Activated CD8-positive, alpha-beta memory T cell treated with anti-CD3 and anti-CD28 coated beads, Interleukin-2, amount 10 ng/mL, durations not matched to agents 7 days and 5 days (primary cell): ENCODE measurements at regions not wholly inside any gene's neighbourhood (a gene's known extent, or its start where the extent isn't known, plus 50 kb on each side); places are given as distances from the start of the nearest gene placed in this dataset.

Experiments
- ATAC-seq: fragments of 150-1000 bp; cut with Tn5 transposase; one replicate; pipeline ENCODE4 v1.10.0; 2021; ENCODE audit warnings: moderate library complexity
- CTCF ChIA-PET: fragments of 350-600 bp; sonication (Branson Sonifier 250); formaldehyde crosslinking; loops from one replicate; lab custom pipeline; 2021; ENCODE audit warnings: antibody characterized with exemption; lab: Charles Lee
- DNase-seq: peaks from one replicate; pipeline ENCODE4 v3.0.0-alpha.2; 2020
- H3K27ac Mint-ChIP-seq: one replicate; pipeline ENCODE4 v1.8.0; 2021; ENCODE audit warnings: mild to moderate bottlenecking, mixed read lengths
- H3K27me3 Mint-ChIP-seq: one replicate; pipeline ENCODE4 v1.8.0; 2021; ENCODE audit warnings: mixed read lengths
- H3K36me3 Mint-ChIP-seq: one replicate; pipeline ENCODE4 v1.8.0; 2021; ENCODE audit warnings: mild to moderate bottlenecking, mixed read lengths
- H3K4me1 Mint-ChIP-seq: one replicate; pipeline ENCODE4 v1.8.0; 2021; ENCODE audit warnings: mixed read lengths
- H3K4me3 Mint-ChIP-seq: one replicate; pipeline ENCODE4 v1.8.0; 2021; ENCODE audit warnings: mild to moderate bottlenecking, moderate library complexity, mixed read lengths
- H3K9me3 Mint-ChIP-seq: one replicate; pipeline ENCODE4 v1.8.0; 2022; ENCODE audit warnings: low read depth, mixed read lengths

GRCh38 chr13:85698256-85698655, 101.0 kb downstream of the SLITRK6 start:
- no peak for ATAC-seq
- Mint-ChIP-seq H3K4me1 (no peaks in the 10 kb centered on the region), H3K27me3 (no peaks in the 10 kb centered on the region), H3K36me3 (no peaks in the 10 kb centered on the region), H3K27ac (no peak overlapping the region), H3K9me3 (peaks cover 10% of the 10 kb centered on the region), H3K4me3 (no peak overlapping the region)
- CTCF ChIA-PET, result no interaction called here
- no peak for DNase-seq

GRCh38 chr13:85694992-85695391, 104.2 kb downstream of the SLITRK6 start:
- Mint-ChIP-seq H3K36me3 (no peaks in the 10 kb centered on the region), H3K27ac (no peak overlapping the region), H3K4me1 (no peaks in the 10 kb centered on the region), H3K27me3 (no peaks in the 10 kb centered on the region), H3K4me3 (no peak overlapping the region), H3K9me3 (peaks cover 7% of the 10 kb centered on the region)
- ATAC-seq, result no peak
- DNase-seq, result no peak
- CTCF ChIA-PET, result no interaction called here

- no peaks in the 10 kb centered on the region for H3K36me3 Mint-ChIP-seq
These were observed 105.2 kb downstream of the SLITRK6 start for GRCh38 chr13:85693889-85694511.

GRCh38 chr13:85690368-85690767, 108.9 kb downstream of the SLITRK6 start:
- Mint-ChIP-seq H3K36me3 (no peaks in the 10 kb centered on the region), H3K27ac (no peak overlapping the region), H3K4me1 (no peaks in the 10 kb centered on the region), H3K4me3 (no peak overlapping the region), H3K9me3 (no peaks in the 10 kb centered on the region), H3K27me3 (no peaks in the 10 kb centered on the region)
- no peak for DNase-seq
- ATAC-seq, result no peak
- CTCF ChIA-PET, result no interaction called here

More at GRCh38 chr13:85693889-85694511, 105.2 kb downstream of the SLITRK6 start:
- no peak overlapping the region for H3K4me3 Mint-ChIP-seq
- no peak for ATAC-seq
- no peaks in the 10 kb centered on the region for H3K4me1 Mint-ChIP-seq
- CTCF ChIA-PET, result no interaction called here
- H3K27me3 Mint-ChIP-seq, result no peaks in the 10 kb centered on the region
- DNase-seq, result no peak
- no peak overlapping the region for H3K27ac Mint-ChIP-seq
- H3K9me3 Mint-ChIP-seq, result peaks cover 7% of the 10 kb centered on the region

DNA sequence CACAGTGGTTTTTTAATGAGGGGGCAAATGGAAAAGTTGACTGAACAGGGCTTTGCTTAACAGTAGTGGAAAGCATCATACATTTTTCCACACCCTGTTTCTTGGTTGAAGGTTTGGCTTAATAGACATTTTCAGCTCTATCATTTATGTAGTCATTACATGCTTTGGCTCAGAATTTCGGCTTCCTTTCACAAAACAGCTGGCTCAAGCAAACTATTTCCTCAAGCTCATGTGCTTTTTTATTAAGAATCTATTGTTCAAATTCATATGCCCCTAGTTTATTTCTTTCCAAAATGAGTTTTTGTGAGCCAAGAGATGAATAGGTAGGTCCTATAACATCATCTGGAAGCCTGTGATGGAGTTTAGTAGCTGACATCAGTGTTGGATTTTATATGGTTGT, 113.8 kb downstream of the SLITRK6 start:
- Mint-ChIP-seq H3K9me3 (peaks cover 2% of the 10 kb centered on the region), H3K36me3 (no peaks in the 10 kb centered on the region), H3K4me1 (no peaks in the 10 kb centered on the region), H3K27me3 (no peaks in the 10 kb centered on the region), H3K27ac (no peak overlapping the region), H3K4me3 (no peak overlapping the region)
- ATAC-seq (no peak), DNase-seq (no peak)
- CTCF ChIA-PET, result no interaction called here

DNA sequence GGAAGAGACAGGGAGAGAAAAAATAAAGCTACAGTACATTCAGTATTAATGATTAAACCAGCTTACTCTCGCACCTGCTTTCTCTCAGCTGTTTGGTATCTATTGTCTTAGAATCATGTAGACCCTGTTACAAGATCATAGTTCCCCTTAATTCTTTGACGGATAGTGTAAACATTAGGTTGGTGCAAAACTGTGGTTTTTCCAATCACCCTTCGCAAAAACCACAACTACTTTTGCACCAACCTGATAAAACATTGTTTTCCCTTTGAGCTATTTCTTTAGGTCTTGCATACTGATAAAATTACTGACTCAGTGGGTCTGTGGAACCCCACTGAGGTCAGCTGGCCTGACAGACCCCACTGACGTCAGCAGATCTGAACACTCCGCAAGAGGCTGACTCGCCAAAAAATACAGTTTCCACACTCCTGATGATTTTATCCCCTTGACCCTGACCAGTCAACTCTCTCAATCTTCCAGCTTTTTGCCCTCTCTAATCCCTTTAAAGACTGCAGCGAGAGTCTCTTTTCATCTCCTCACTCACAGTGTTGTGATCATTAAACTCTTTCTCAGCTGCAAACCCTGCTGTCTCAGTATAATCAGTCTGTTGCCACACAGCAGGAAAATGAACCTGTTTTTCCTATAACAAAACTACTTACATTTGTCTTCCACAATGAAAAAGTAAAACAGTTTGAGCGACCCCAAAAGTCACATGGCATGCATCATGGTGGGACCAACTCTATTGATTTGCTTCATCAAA, 123.9 kb downstream of the SLITRK6 start:
- Mint-ChIP-seq H3K27me3 (no peaks in the 10 kb centered on the region), H3K27ac (no peak overlapping the region), H3K4me1 (no peaks in the 10 kb centered on the region), H3K9me3 (peaks cover 2% of the 10 kb centered on the region), H3K4me3 (no peak overlapping the region), H3K36me3 (no peaks in the 10 kb centered on the region)
- CTCF ChIA-PET, result no interaction called here
- ATAC-seq (no peak), DNase-seq (no peak)

DNA sequence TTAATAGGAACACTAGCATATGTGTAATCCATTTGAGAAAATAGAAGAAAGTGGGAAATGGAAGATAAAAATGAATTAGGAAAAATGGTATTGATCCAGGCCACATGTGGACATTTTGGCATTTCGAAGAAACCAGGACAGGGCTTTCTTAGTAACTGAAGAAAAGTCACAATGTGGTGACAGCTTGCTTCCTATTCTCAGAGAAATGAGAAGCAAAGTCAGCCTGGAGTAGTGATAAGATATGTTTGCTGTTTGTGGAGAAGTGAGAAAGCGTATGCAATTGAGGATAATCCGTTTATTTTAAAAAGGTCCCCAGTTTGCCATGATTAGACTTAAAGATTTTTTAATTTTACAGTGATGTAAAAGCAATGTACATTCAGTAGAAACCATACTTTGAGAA, 127.9 kb downstream of the SLITRK6 start:
- DNase-seq (no peak), ATAC-seq (no peak)
- Mint-ChIP-seq H3K4me1 (no peaks in the 10 kb centered on the region), H3K36me3 (no peaks in the 10 kb centered on the region), H3K27me3 (no peaks in the 10 kb centered on the region), H3K4me3 (no peak overlapping the region), H3K9me3 (peaks cover 5% of the 10 kb centered on the region), H3K27ac (no peak overlapping the region)
- CTCF ChIA-PET, result no interaction called here

DNA sequence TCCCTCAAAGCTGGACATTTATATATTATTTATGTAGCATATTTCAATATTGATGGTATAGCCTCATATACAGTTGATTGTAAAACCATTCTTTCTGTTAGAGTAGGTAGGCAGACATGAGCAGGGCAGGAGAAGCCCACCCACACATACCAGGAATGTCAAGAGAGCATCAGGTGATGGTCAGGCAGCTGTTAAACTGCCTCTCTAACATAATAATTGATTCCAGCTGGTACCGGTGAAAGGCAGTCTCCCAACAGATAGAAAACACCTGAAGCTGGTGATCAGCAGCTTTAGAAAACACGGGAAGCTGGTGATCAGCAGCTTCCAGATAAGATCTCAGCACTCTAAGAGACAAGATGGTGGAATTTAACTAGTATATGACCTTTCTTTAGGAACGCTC, 132.9 kb downstream of the SLITRK6 start:
- Mint-ChIP-seq H3K27me3 (no peaks in the 10 kb centered on the region), H3K4me1 (no peaks in the 10 kb centered on the region), H3K27ac (no peak overlapping the region), H3K9me3 (peaks cover 7% of the 10 kb centered on the region), H3K4me3 (no peak overlapping the region), H3K36me3 (no peaks in the 10 kb centered on the region)
- ATAC-seq (no peak), DNase-seq (no peak)
- CTCF ChIA-PET, result no interaction called here

- no peaks in the 10 kb centered on the region for H3K27me3 Mint-ChIP-seq
These were observed 133.9 kb downstream of the SLITRK6 start for GRCh38 chr13:85665286-85665685.

DNA sequence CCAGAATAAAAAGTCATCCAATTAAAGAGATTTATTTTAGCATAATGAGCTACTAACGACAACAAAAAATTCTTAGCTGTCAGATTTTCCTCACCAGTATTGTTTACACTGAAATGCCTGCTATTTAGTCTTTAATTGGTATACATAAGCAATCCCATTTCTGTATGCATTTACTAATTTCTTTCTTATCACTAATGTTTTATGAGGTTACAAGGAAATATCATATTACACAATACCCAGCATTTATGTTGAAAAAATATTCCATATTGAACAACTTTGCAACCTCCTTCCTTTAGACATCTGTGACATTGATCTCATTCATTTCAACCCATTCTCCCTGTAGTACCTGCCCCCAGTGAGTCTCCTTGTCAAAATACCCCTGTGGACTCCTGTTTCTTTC, 135.4 kb downstream of the SLITRK6 start:
- CTCF ChIA-PET, result no interaction called here
- H3K36me3 Mint-ChIP-seq, result no peaks in the 10 kb centered on the region
- H3K4me3 Mint-ChIP-seq, result no peak overlapping the region
- ATAC-seq, result no peak
- no peak for DNase-seq
- no peaks in the 10 kb centered on the region for H3K27me3 Mint-ChIP-seq
- no peak overlapping the region for H3K27ac Mint-ChIP-seq
- peaks cover 2% of the 10 kb centered on the region for H3K9me3 Mint-ChIP-seq
- H3K4me1 Mint-ChIP-seq, result no peaks in the 10 kb centered on the region

More at GRCh38 chr13:85665286-85665685, 133.9 kb downstream of the SLITRK6 start:
- H3K27ac Mint-ChIP-seq, result no peak overlapping the region
- H3K4me1 Mint-ChIP-seq, result no peaks in the 10 kb centered on the region
- CTCF ChIA-PET, result no interaction called here
- DNase-seq (no peak), ATAC-seq (no peak)
- peaks cover 7% of the 10 kb centered on the region for H3K9me3 Mint-ChIP-seq
- no peaks in the 10 kb centered on the region for H3K36me3 Mint-ChIP-seq
- no peak overlapping the region for H3K4me3 Mint-ChIP-seq

GRCh38 chr13:85662186-85662585, 137.0 kb downstream of the SLITRK6 start:
- no peaks in the 10 kb centered on the region for H3K36me3 Mint-ChIP-seq
- H3K27ac Mint-ChIP-seq, result no peak overlapping the region
- H3K27me3 Mint-ChIP-seq, result no peaks in the 10 kb centered on the region
- no peak for ATAC-seq
- H3K4me1 Mint-ChIP-seq, result no peaks in the 10 kb centered on the region
- H3K9me3 Mint-ChIP-seq, result peaks cover 2% of the 10 kb centered on the region
- no peak for DNase-seq
- CTCF ChIA-PET, result no interaction called here
- H3K4me3 Mint-ChIP-seq, result no peak overlapping the region

DNA sequence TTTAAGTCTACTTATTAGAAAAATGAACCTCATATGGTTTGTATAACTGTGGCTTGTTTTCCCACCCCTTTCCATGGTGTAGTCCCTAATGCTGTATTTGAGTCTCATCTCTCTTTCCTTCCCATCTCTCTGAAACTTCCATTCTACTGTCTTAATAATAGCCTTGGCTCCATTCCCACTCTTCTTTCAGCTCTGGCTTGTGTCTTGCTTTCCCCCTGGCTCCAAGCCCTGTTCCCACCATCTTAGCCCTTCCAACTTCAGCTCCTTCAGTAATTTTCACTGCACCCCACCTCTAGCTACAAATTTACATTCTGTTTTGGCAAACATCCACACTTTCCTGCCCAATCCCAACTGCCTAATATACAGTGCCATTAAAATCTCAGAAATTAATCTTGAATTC, 137.5 kb downstream of the SLITRK6 start:
- ATAC-seq (no peak), DNase-seq (no peak)
- no peaks in the 10 kb centered on the region for H3K4me1 Mint-ChIP-seq
- no peaks in the 10 kb centered on the region for H3K27me3 Mint-ChIP-seq
- no peak overlapping the region for H3K27ac Mint-ChIP-seq
- H3K4me3 Mint-ChIP-seq, result no peak overlapping the region
- peaks cover 2% of the 10 kb centered on the region for H3K9me3 Mint-ChIP-seq
- CTCF ChIA-PET, result no interaction called here
- no peaks in the 10 kb centered on the region for H3K36me3 Mint-ChIP-seq

DNA sequence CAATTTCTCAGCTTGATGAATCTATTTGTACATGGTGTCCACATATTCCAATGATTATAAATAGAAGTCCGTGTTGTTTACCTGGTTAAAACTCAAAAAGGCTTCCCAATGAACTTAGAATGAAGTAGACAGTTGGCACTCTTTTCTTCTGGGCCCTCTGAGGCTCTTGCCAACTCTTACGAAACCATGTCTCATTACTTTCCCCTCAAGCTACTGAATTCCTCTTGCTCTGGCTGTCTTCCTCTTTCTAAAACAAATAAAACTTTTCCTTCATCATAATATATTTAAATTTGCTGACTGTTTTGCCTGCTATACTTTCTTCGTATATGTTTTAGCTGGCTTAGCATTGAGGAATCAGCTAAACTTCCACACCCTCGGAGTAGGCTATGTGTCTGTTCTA, 139.7 kb downstream of the SLITRK6 start:
- CTCF ChIA-PET, result no interaction called here
- Mint-ChIP-seq H3K9me3 (peaks cover 2% of the 10 kb centered on the region), H3K4me3 (no peak overlapping the region), H3K36me3 (no peaks in the 10 kb centered on the region), H3K4me1 (no peaks in the 10 kb centered on the region), H3K27ac (no peak overlapping the region), H3K27me3 (no peaks in the 10 kb centered on the region)
- ATAC-seq, result no peak
- DNase-seq, result no peak

- Mint-ChIP-seq H3K4me3 (no peak overlapping the region), H3K27ac (no peak overlapping the region), H3K9me3 (peaks cover 2% of the 10 kb centered on the region), H3K27me3 (no peaks in the 10 kb centered on the region), H3K4me1 (no peaks in the 10 kb centered on the region), H3K36me3 (no peaks in the 10 kb centered on the region)
- CTCF ChIA-PET, result no interaction called here
- no peak for ATAC-seq
- DNase-seq, result no peak
These were observed 141.3 kb downstream of the SLITRK6 start for GRCh38 chr13:85657942-85658341.
